H9 (cell line): ENCODE measurements at regions not wholly inside any gene's neighbourhood (a gene's known extent, or its start where the extent isn't known, plus 50 kb on each side); places are given as distances from the start of the nearest gene placed in this dataset.

Experiments
- DNase-seq: peaks from one replicate; pipeline ENCODE4 v3.0.0-alpha.2; 2017
- H2AFZ ChIP-seq: one replicate; pipeline ENCODE4 v1.6.1; 2013; ENCODE audit warnings: mild to moderate bottlenecking, low read length, control low read depth, moderate library complexity
- H2AK5ac ChIP-seq: 2 replicates; pipeline ENCODE4 v1.6.1; 2013; ENCODE audit warnings: low read length, control low read depth, mixed read lengths; ENCODE audit not compliant: insufficient read length
- H2BK120ac ChIP-seq: one replicate; pipeline ENCODE4 v1.6.1; 2013; ENCODE audit warnings: low read depth, mild to moderate bottlenecking, low read length, control low read depth, inconsistent platforms; ENCODE audit not compliant: poor library complexity, severe bottlenecking
- H2BK12ac ChIP-seq: 2 replicates; pipeline ENCODE4 v1.6.1; 2013; ENCODE audit warnings: low read length, control low read depth, mixed read lengths, low read depth; ENCODE audit not compliant: insufficient read length
- H2BK15ac ChIP-seq: 2 replicates; pipeline ENCODE4 v1.6.1; 2013; ENCODE audit warnings: low read depth, low read length, control low read depth
- H2BK20ac ChIP-seq: one replicate; pipeline ENCODE4 v1.6.1; 2013; ENCODE audit warnings: low read depth, mild to moderate bottlenecking, low read length, control low read depth, inconsistent platforms; ENCODE audit not compliant: poor library complexity, severe bottlenecking
- H2BK5ac ChIP-seq: 2 replicates; pipeline ENCODE4 v1.6.1; 2013; ENCODE audit warnings: low read length, control low read depth, mixed read lengths; ENCODE audit not compliant: insufficient read length
- H3K14ac ChIP-seq: 2 replicates; pipeline ENCODE4 v1.6.1; 2013; ENCODE audit warnings: low read length, control low read depth; ENCODE audit not compliant: insufficient read depth
- H3K18ac ChIP-seq: 2 replicates; pipeline ENCODE4 v1.6.1; 2013; ENCODE audit warnings: low read depth, mild to moderate bottlenecking, mixed read lengths, low read length, control low read depth; ENCODE audit not compliant: insufficient read length
- H3K23ac ChIP-seq: 2 replicates; pipeline ENCODE4 v1.6.1; 2013; ENCODE audit warnings: low read length, control low read depth, mixed read lengths, low read depth; ENCODE audit not compliant: insufficient read length
- H3K23me2 ChIP-seq: 2 replicates; pipeline ENCODE4 v1.6.1; 2013; ENCODE audit warnings: low read depth, mild to moderate bottlenecking, mixed read lengths, low read length, control low read depth; ENCODE audit not compliant: insufficient read length, poor library complexity, severe bottlenecking
- H3K27ac ChIP-seq: 2 replicates; pipeline ENCODE4 v1.5.1; 2013; ENCODE audit warnings: low read length, control low read depth, mixed read lengths, low read depth; ENCODE audit not compliant: insufficient read length
- H3K27me3 ChIP-seq: 2 replicates; pipeline ENCODE4 v1.6.1; 2013; ENCODE audit warnings: low read length, control low read depth, inconsistent platforms; ENCODE audit not compliant: insufficient read depth
- H3K4ac ChIP-seq: 2 replicates; pipeline ENCODE4 v1.6.1; 2013; ENCODE audit warnings: low read depth, mild to moderate bottlenecking, control low read depth, inconsistent platforms, low read length, moderate library complexity
- H3K4me1 ChIP-seq: 2 replicates; pipeline ENCODE4 v1.6.1; 2013; ENCODE audit warnings: low read length, control low read depth, inconsistent platforms; ENCODE audit not compliant: insufficient read depth
- H3K4me2 ChIP-seq: 2 replicates; pipeline ENCODE4 v1.6.1; 2013; ENCODE audit warnings: low read length, control low read depth, mixed read lengths; ENCODE audit not compliant: insufficient read length, insufficient read depth
- H3K56ac ChIP-seq: 2 replicates; pipeline ENCODE4 v1.6.1; 2013; ENCODE audit warnings: low read depth, mild to moderate bottlenecking, mixed read lengths, low read length, control low read depth; ENCODE audit not compliant: insufficient read length
- H3K79me1 ChIP-seq: 2 replicates; pipeline ENCODE4 v1.6.1; 2013; ENCODE audit warnings: low read depth, mild to moderate bottlenecking, moderate library complexity, low read length, control low read depth, inconsistent platforms; ENCODE audit not compliant: insufficient read depth, poor library complexity, severe bottlenecking
- H3K79me2 ChIP-seq: 2 replicates; pipeline ENCODE4 v1.6.1; 2013; ENCODE audit warnings: low read length, control low read depth, inconsistent platforms; ENCODE audit not compliant: insufficient read depth
- H3K9ac ChIP-seq: 2 replicates; pipeline ENCODE4 v1.6.1; 2013; ENCODE audit warnings: low read length, control low read depth, mixed read lengths; ENCODE audit not compliant: insufficient read length; ENCODE audit errors: extremely low read depth
- H3K9me3 ChIP-seq: one replicate; pipeline ENCODE4 v1.6.1; 2013; ENCODE audit warnings: low read depth, low read length, inconsistent platforms; ENCODE audit not compliant: control insufficient read depth
- H3T11ph ChIP-seq: one replicate; pipeline ENCODE4 v1.6.1; 2013; ENCODE audit warnings: mild to moderate bottlenecking, low read length, control low read depth, inconsistent platforms
- H4K20me1 ChIP-seq: one replicate; pipeline ENCODE4 v1.6.1; 2013; ENCODE audit not compliant: control insufficient read depth, insufficient read length, insufficient read depth
- H4K5ac ChIP-seq: 2 replicates; pipeline ENCODE4 v1.6.1; 2013; ENCODE audit warnings: low read depth, mild to moderate bottlenecking, mixed read lengths, low read length, control low read depth; ENCODE audit not compliant: insufficient read length
- H4K8ac ChIP-seq: replicated peaks from 2 replicates; pipeline ENCODE4 v1.6.1; 2013; ENCODE audit warnings: low read length, control low read depth, mixed read lengths, low read depth; ENCODE audit not compliant: insufficient read length
- H4K91ac ChIP-seq: 2 replicates; pipeline ENCODE4 v1.6.1; 2013; ENCODE audit warnings: low read depth, mild to moderate bottlenecking, moderate library complexity, mixed read lengths, low read length, control low read depth; ENCODE audit not compliant: insufficient read length
- H3K27ac Mint-ChIP-seq, 3 experiments: 2 replicates in 2 of 3; 3 replicates in 1 of 3; pipeline ENCODE4 v1.8.0; 2020 to 2021; ENCODE audit warnings: mixed read lengths in 3 of 3, mild to moderate bottlenecking in 1 of 3, moderate library complexity in 1 of 3
- H3K27me3 Mint-ChIP-seq: 2 replicates; pipeline ENCODE4 v1.8.0; 2021; ENCODE audit warnings: low read depth, mild to moderate bottlenecking, moderate library complexity, mixed read lengths
- H3K36me3 Mint-ChIP-seq, 3 experiments: 2 replicates in 2 of 3; 3 replicates in 1 of 3; pipeline ENCODE4 v1.8.0; 2020 to 2021; ENCODE audit warnings: low read depth in 3 of 3, mixed read lengths in 3 of 3; ENCODE audit not compliant: insufficient read depth in 1 of 3
- H3K4me1 Mint-ChIP-seq, 2 experiments: 2 replicates each; pipeline ENCODE4 v1.8.0; 2020; ENCODE audit warnings: mixed read lengths in 2 of 2
- H3K4me3 Mint-ChIP-seq, 2 experiments: 2 replicates in 1 of 2; 3 replicates in 1 of 2; pipeline ENCODE4 v1.8.0; 2020 to 2021; ENCODE audit warnings: mild to moderate bottlenecking in 2 of 2, mixed read lengths in 2 of 2, moderate library complexity in 1 of 2
- H3K9me3 Mint-ChIP-seq, 2 experiments: 2 replicates in 1 of 2; 3 replicates in 1 of 2; pipeline ENCODE4 v1.8.0; 2020; ENCODE audit warnings: mild to moderate bottlenecking in 2 of 2, mixed read lengths in 2 of 2, moderate library complexity in 1 of 2
- WGBS: extraction: QIAGEN DNeasy Blood & Tissue Kit; methylation state at CpG from one replicate; pipeline ENCODE4 v1.1.7; 2013; ENCODE audit warnings: missing lambda C conversion rate, low lambda C conversion rate, mixed read lengths; ENCODE audit not compliant: insufficient read length; ENCODE audit errors: extremely low coverage; 5-methylcytosine and 5-hydroxymethylcytosine counted together
- TF ChIP-seq, protein P1 (sequence below): fragments of 200-600 bp; sonication (generic); conservative IDR thresholded peaks from 3 replicates; pipeline ENCODE4 v1.8.0; 2021; ENCODE audit warnings: antibody characterized with exemption, mild to moderate bottlenecking

DNA sequence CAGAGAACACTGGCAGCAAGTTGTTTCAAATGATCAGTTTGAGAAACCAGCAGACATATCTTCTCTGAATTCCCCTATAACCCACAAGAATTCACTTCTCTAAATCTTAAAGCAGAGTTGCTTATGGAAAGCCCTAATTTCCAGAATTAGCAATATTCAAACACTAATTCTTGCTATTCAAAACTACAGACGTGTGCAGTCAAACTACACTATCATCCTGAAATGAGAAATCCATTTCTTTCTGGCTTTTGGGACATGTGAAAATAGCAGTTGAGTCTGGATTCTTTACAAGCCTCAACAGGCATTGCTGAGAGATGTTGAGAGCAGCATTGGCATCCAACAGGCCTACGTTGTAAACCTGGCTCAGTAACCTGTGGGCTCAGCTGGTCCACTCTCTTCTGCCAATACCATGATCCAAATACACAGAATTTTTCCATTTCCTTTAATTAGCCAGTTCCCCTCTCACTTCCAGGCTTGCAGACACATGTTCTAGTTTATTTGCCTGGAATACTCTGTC is 74.6 kb upstream of the TMTC1 start:
- Histone ChIP-seq H3K23me2 (no peaks in the 10 kb centered on the region), H3T11ph (no peak overlapping the region), H3K4me1 (no peaks in the 10 kb centered on the region), H3K23ac (no peak overlapping the region), H2BK120ac (no peak overlapping the region), H3K4me2 (no peak overlapping the region), H3K4ac (no peak overlapping the region), H3K14ac (no peak overlapping the region), H2BK12ac (no peak overlapping the region), H3K56ac (no peak overlapping the region), H2BK5ac (no peak overlapping the region), H3K18ac (no peak overlapping the region), H3K79me2 (no peaks in the 10 kb centered on the region), H4K5ac (no peak overlapping the region), H2BK20ac (no peak overlapping the region), H3K27ac (no peak overlapping the region), H2BK15ac (no peak overlapping the region), H4K8ac (no peak overlapping the region), H3K9me3 (no peaks in the 10 kb centered on the region), H4K91ac (no peak overlapping the region), H3K27me3 (peaks cover 4% of the 10 kb centered on the region), H2AFZ (no peak overlapping the region), H2AK5ac (no peak overlapping the region), H4K20me1 (no peaks in the 10 kb centered on the region), H3K79me1 (no peaks in the 10 kb centered on the region), H3K9ac (no peak overlapping the region)
- Mint-ChIP-seq H3K27ac (no peak overlapping the region), H3K27me3 (peaks cover 37% of the 10 kb centered on the region), H3K4me3 (no peak overlapping the region), H3K9me3 (peaks cover 9 to 10% of the 10 kb centered on the region in 2 experiments), H3K36me3 (peaks cover 0 to 2% (median 0%) of the 10 kb centered on the region in 3 experiments; a peak in 2 of 7 replicates), H3K4me1 (peaks cover 5 to 6% of the 10 kb centered on the region in 2 experiments)
- TF ChIP-seq, protein P1, sequence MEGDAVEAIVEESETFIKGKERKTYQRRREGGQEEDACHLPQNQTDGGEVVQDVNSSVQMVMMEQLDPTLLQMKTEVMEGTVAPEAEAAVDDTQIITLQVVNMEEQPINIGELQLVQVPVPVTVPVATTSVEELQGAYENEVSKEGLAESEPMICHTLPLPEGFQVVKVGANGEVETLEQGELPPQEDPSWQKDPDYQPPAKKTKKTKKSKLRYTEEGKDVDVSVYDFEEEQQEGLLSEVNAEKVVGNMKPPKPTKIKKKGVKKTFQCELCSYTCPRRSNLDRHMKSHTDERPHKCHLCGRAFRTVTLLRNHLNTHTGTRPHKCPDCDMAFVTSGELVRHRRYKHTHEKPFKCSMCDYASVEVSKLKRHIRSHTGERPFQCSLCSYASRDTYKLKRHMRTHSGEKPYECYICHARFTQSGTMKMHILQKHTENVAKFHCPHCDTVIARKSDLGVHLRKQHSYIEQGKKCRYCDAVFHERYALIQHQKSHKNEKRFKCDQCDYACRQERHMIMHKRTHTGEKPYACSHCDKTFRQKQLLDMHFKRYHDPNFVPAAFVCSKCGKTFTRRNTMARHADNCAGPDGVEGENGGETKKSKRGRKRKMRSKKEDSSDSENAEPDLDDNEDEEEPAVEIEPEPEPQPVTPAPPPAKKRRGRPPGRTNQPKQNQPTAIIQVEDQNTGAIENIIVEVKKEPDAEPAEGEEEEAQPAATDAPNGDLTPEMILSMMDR, result no peak
- no peak for DNase-seq
- WGBS, result no CpG with 5 or more reads among the region's 2 CpGs
